NOMO-1 treated with dmso at 0.1 percent for 144 hours (cell line): ENCODE measurements at regions not wholly inside any gene's neighbourhood (a gene's known extent, or its start where the extent isn't known, plus 50 kb on each side); places are given as distances from the start of the nearest gene placed in this dataset.
"Not testable (repeated sequence)": the region's sequence is repeated elsewhere in the genome, so short reads cannot be mapped to it uniquely, and the experiment has no call there.

Source experiments
- DNase-seq: peaks from one replicate; lab custom pipeline; 2025; ENCODE audit not compliant: unreplicated experiment; lab: John Stamatoyannopoulos, UW

DNA sequence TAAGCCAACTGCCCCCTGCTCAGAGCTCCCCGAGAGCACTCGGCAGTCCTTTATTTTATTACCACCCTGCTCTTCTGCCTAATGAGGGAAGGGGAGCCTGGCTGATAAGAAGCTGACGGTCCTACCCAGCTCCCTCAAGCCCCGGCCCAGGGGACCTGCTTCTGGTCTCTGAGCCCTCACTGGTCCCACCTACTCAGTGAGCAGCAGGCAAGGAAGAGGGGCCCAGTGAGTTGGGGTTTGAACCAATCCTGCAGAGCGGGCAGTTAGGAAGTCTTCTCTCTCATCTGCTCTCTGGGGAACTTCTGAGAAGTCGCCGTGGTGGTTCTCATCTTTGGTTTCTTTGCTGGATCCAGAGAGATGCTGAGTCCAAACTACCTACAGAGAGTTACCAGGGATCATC, 218.9 kb downstream of the NDUFA10 start:
- DNase-seq, result no peak

DNA sequence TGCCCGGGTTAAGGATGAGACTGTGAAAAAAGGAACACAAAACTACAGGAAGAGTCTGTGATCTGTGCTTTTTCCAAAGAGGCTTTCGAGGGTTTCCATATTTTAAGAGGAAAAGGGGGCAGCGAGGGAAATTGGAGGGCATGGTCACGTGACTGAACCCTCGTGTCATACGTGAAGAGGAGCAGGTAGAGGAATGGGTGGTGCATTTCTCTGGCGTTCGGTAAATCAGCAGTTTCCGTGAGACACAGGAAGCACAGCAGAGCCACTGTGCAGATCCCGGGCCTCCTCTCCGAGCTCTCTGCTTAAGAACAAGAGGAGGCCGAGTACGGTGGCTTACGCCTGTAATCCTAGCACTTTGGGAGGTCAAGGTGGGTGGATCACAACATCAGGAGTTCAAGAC, 219.7 kb downstream of the NDUFA10 start:
- no peak for DNase-seq

DNA sequence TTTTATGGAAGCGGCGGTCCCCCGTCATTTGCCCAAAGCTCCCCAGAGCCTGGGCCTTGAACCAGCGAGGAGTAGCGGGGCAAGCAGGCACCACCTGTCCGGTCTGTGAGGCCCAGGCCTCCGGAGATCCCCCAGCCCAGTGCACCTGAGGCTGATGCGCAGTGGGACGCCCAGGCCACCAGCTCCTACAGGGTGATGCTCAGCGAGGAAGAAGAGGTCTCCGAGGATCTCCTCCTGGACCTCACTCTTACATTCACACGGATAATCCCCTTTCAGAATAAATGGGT, 220.2 kb downstream of the NDUFA10 start:
- DNase-seq, result no peak

DNA sequence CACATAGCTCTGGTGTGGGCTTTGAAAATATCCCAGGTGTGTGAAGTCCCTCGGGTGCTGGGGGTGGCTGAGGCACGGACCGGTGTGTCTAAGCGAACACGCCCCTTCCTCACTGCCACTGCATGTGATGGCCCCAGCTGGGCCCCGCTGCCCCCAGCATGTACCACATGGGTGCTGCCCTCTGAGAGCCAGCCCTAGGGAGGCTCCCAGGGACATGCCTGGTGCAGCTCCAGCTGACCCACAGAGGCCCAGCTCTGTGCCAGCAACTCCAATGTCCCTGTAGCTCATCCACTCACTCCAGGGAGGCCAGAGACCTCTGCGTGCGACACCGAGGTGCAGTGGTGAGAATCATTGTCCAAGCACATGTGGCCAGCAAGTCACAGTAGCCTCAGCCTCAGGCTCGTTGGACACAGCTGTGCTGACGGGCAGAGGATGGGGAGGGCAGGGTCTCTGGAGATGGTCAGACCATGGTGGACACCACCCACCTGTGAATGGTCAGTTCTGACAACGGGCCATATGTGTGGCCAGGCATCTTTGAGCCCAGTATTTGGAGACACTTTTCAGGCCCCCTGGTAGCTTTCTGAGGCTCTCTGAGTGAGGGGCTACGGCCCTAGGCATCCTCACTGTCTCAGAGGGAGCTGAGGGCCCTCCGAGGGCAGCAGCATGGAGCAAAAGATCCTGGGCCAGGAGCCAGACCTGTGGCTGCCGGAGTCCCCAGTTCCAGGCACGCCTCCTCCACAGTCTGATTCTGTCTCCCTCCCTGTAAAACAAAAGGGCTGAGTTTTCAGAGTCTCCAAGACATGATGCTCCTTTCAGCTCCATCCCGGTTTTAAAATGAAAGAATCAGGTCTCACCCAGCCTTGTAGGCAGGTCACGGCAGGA, 220.7 kb downstream of the NDUFA10 start:
- DNase-seq, result no peak

DNA sequence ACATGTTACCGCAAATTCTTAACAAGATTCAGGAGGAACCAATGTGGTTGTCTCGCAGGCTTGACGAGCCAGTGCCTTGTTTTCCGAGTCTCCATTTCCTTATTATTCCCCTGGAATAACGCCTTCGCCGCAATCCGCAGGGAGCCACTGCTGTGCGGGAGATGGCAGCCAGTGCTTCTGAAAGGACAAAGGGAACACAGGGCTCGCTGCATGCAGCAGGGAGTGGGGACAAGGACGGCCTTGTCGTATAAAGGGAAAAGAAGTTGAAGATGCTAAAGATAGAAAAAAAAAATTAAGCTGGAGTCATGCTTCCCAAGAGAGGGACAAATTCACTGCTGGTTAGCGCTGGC, 221.4 kb downstream of the NDUFA10 start:
- no peak for DNase-seq

DNA sequence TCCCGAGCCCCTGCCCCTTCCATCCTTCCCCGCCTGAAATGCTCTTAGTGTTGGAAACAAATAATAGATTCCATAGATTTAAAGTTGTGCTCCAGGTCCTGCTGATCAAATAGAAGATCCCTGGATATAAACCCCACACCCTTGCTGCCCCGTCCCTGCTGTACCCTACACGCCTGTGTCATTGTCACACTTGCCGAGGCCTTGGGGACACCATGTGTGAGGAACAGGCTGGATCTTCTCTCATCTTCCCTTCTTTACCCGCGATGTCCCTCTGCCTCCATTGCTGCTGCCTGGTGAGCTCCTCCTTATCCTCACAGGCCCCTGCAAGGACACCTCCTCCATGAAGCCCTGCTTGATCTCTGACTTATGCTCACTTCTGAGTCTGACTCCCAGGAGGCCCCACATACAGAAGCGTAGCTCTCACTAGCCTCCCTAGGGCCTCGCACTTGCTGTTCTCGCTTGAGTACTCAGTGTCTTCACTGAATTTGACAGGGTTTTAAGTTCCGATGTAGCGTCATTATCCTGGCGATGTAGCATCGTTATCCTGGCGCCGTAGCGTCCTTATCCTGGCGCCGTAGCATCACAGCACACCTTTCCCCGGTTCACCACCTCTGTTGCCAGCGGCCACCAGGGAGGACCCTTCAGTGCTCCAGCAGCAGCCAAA, 221.9 kb downstream of the NDUFA10 start:
- no peak for DNase-seq

DNA sequence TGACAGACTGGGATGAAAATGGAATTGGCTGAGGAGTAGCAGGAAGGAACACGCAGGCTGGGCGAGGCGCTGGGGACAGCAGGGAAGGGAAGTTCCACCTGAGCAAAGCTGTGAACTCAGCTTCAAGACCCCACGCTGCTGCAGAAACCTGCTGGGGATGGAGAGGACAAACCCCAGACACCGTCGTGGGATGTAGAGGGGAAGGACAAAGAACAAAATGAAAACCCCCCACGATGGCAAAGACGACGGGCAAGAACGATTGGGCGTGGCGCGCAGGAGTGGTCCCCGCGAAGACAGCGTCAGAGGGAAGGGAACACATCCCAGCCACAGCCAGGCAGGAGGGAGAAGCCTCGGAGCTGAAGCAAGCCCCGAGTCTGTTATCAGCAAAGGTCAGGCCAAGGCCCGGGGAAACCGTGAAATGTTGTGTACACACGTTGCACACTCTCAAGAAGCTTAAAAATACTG, 222.9 kb downstream of the NDUFA10 start:
- no peak for DNase-seq

DNA sequence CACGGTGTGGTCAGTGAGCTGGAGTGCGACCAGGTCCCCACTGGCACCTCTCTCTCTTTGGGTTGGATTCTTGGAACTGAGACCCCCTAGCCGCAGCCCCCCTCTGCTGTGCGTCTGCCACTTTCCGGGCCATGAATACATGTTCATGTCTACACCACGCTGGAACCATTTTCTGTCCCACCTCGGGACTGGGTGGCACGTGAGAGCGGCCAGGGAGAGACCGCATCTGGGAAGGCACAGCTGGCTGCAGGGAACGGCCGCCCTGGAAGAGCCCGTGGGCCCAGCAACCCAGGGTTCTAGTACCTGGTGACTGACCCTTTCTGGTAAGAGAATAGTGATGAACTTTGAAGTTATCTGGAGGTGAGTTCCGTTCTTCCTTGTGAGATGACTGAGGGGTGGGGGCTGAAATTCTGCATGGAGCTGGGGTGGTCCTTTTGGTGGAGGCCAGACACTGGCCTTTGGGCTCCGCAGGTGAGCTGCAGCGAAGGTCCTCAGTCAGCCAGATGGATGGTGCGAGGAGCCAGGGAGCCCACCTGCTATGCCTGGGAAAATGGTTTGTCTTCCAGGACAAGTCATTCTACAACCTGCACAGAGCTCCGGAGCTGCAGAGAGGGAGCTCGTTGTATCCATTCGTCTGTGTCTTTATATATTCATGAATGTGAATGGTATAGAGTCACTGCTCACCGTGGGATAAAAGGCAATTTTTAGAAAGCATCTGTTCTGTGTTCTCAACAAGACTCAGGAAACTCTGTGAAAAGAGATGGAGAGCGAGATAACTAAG, 223.5 kb downstream of the NDUFA10 start:
- DNase-seq, result no peak

DNA sequence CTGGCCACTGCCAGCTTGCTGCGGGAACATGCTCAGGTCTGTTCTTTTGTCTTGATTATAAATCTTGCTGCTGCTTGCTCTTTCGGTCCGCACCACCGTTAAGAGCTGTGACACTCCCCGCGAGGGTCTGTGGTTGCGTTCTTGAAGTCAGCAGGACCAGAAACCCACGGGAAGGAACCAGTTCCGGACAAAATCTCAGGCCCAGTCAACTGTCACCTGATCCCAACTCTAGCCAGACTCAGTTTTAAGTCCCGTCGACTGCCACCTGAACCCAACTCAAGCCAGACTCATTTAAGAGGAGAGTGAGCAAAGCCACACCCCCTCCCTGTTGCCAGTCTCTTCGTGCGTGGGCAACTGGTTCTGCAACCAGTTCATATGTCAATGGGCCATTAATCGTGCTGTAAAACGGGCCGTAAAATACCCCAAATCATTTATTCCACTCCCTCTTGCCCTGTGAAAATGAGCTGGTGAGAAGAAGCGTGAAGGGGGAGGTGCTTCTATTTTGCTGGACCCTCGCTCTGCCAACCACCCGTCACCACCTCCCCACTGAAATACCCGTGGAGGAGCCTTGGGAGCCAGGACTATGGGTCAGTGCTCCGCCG, 224.3 kb downstream of the NDUFA10 start:
- no peak for DNase-seq

DNA sequence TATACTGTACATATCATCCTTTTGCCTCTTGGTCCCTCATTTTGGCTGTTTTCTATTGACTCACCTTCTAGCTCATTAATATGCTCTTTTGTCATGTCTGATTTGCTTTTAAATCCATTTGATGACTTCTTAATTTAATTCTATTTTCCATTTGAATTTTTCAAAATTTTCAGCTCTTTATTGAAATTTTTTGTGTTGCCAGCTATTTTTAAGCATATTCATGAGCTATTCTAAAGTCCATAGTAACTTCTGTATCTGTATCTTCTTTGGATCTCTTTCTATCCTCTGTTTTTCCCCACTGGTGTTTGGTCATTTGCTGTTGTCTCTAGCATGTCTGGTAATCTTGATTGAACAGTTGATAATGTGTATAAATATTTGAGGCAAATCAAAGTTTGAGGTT, 227.8 kb downstream of the NDUFA10 start:
- no peak for DNase-seq

DNA sequence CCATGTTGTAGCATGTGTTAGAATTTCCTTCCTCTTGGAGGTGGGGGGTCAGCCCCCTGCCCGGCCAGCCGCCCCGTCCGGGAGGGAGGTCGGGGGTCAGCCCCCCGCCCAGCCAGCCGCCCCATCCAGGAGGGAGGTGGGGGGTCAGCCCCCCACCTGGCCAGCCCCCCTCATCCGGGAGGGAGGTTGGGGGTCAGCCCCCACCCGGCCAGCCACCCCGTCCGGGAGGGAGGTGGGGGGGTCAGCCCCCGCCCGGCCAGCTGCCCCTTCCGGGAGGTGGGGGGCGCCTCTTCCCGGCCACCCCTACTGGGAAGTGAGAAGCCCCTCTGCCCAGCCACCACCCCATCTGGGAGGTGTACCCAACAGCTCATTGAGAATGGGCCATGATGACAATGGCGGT, 229.4 kb downstream of the NDUFA10 start:
- DNase-seq, result not testable (repeated sequence)

DNA sequence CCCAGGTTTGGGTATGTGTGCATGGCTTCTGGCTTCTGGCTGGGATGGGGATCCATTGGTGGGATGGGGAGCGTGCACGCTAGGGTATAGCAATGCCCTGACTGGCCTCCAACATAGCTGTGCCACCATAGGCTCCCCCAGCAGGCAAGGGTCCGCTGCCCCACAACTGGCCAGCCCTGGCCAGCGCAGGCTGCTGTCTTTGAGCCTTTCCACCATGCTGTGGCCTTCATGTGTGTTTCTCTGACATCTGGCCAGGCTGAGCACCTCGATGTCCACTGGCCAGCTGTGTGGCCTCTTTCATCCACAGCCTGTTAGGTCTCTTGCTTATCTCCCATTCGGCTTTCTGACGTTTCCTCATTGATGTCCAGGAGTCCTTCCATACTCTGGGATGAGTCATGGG, 231.3 kb downstream of the NDUFA10 start:
- DNase-seq, result no peak

DNA sequence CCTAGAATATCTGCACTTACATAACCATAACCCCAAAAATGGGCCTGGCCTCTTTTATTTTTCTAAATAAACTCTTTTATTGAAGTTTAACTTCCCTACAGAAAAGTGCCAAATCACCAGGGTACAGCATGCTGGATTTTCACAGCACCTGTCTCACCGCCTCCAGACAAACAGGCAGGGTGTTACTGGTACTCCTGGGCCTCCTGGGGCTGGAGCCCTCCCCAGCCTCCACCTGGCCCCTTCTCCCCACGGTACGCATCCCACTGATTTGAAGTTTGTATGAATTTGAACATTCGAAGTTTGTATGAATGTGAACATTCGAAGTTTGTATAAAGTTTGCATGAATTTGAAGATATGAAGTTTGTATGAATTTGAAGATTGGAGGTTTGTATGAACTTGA, 232.1 kb downstream of the NDUFA10 start:
- DNase-seq, result no peak

DNA sequence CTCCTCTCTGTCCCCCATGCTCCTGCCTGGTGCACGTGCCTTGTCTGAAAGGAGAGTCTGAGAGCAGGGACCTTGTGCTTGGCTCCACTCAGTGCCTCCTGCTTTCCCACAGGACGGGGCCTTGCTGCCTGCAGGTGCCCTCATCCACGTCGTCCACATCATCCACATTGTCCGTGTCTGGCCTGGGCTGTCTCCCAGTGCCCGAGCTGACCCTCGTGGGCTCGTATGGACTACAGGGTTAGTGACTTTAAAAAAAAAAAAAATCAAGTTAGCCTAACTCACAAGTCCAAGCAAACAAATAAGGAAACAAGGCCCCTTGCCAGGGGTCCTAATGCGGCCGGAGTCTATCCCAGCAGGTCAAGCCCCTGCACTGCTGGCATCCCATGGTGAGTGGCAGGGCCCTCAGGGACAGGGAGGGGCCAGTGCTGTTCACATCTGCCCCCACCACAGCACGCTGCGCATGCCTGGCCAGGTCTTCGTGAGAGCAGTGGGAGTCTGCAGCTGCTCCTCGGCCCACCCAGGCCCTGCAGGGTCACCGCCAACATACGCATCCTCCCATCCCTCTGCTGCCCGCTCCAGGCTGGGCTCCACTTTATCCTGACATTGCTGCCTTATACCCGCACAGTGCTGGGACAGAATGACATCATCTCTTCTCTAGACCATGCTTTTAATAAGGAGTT, 232.6 kb downstream of the NDUFA10 start:
- no peak for DNase-seq

DNA sequence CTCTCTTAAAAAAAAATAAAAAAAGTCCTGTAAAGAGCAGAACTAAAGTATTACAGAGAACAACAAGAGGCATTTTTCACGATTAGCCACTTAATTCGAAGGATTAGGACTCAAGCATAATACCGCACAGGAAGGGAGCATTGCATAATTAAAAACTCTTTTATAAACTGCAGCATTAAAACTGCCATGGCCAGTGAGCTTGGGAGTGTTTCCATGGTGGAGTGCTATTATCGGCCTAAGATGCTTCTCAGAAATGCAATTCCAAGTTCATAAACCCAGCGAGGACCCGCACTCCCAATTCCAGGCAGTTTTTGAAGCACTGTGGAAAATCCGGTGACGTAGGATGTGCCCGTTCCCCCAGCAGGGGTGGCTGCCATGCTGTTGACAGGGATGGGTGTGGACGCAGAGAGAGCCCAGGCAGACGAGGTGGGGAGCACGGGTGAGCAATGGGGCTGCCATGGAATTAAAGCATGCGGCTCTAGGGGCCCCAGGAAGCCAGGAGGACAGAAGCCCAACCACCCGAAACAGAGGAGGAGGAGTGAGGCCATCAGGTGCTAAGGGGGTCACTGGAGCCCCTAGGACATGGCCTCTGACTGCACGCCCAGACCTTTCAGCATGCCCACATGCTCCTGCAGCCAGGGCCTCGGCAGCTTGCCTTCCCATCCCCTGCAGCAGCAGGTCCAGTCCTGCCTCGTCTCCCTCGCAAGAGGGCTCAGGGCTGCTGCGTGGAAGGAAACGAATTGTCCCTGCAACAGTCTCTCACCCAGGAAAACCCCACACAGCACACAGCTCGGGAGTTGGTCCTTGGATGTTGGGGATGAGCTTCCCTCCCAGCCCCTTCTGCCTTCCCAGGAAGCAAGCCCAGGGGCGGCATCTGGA, 233.4 kb downstream of the NDUFA10 start:
- no peak for DNase-seq

DNA sequence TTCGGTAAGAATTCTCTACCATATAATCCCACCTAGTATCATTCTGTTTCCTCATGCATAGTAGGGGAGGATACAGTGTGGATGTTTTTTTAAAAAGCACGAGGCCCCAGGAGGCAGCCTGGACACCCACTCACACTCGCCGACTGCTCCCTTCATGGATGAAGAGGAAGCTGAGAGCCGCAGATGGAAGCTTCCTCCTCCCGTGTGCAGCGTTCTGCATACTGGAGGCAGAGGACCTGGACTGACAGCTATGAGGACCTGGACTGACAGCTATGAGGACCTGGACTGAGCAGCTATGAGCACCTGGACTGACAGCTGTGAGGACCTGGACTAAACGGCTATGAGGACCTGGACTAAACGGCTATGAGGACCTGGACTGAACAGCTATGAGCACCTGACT, 234.4 kb downstream of the NDUFA10 start:
- DNase-seq, result no peak

DNA sequence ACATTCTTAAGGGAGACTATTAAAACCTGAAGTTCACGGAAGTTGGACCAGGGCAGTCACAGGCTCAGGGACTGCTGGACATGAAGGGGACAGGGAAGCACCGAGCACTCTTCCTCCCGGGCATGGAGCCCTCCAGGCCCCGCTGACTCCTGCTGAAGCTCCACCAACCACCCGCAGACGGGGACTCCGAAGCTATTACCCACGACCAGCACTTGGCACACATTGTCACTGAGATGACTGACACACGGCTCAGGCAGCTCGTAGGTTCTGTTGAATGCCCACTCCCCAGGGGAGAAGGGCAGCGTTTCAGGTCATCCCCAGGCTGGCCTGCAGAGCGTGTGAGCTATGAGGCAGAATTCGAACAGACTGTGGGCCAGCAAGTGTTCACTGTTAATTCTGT, 234.8 kb downstream of the NDUFA10 start:
- no peak for DNase-seq

DNA sequence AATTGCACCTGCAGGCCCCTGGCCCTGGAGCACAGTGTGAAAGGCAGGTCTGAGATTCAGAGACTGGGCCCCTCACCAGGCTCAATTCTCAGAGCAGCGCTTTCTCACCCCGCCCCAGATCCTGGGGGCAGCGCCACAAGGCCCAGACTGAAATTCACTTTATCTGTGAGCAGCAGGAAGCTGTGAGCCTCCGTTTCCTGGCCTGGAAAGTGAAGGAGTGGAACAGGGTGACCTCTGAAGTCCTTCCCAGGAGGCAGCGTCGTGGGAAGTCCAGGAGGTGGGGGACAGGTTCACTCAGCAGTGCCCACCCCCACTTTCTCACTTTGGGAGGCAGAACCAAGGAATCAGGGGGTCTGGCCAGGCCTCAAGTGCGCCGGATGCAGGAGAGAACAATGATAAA, 235.4 kb downstream of the NDUFA10 start:
- no peak for DNase-seq

DNA sequence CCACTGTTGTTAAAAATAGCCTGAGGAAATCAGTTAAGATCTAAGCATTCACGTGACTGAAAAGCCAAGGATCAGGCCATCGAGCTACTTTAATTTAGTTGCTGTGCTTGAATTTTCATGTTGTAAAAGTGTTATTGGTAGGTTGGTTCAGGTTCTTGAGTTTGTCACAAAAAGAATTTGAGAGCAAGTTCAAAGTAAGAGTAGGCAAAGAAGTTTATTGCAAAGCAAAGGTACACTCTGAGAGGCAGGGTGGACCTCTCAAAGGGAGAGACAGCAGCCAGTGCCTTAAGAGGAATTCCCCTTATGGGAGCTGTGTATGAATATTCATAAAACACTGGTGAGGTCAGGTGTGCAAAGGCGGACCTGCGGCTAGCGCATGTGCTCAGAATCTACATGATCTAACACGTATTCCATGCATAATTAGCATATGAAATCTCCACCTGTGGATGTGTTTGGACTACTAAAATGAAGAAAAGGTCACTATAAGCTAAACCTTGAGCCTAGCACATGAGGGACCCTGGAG, 236.5 kb downstream of the NDUFA10 start:
- DNase-seq, result no peak

DNA sequence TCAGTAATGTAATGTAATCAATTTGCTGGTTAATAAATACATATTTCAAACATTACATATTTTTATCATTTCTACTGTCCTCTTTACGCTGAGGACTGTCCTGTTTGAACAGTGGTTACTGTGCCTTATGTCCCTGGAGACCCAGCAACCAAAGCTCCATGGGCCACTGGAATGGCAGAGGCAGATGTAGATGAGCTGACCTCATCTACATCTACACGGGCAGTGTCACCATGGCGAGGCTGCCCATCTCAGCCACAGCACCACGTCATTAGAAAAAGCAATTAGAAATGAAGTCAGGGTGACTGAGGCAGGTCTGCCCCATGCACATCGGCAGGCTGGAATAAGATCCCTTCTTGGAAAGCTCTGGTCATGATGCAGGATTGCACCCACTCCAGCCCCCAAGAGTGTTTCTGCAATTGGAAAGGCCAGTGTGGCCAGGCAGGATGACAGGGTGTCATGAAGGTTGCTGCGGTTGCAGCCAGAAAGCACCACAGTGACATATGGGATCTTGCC, 237.5 kb downstream of the NDUFA10 start:
- DNase-seq, result no peak
